Colonic mucosa (tissue), 4 donors: ENCODE measurements at regions not wholly inside any gene's neighbourhood (a gene's known extent, or its start where the extent isn't known, plus 50 kb on each side); places are given as distances from the start of the nearest gene placed in this dataset.
"Not testable (repeated sequence)": the region's sequence is repeated elsewhere in the genome, so short reads cannot be mapped to it uniquely, and the experiment has no call there.

Experiments used
- DNase-seq: peaks from one replicate; pipeline ENCODE4 v3.0.0-alpha.2; 2020
- H3K27ac ChIP-seq: fragments of 200-600 bp; one replicate; pipeline ENCODE4 v1.8.0; 2021
- H3K27me3 ChIP-seq: fragments of 200-600 bp; one replicate; pipeline ENCODE4 v1.8.0; 2021
- H3K36me3 ChIP-seq: fragments of 200-600 bp; one replicate; pipeline ENCODE4 v1.8.0; 2021
- H3K4me1 ChIP-seq: fragments of 200-600 bp; one replicate; pipeline ENCODE4 v1.8.0; 2021; ENCODE audit warnings: mild to moderate bottlenecking
- H3K4me3 ChIP-seq: fragments of 200-600 bp; one replicate; pipeline ENCODE4 v1.8.0; 2021
- H3K9ac ChIP-seq, 2 donors: one replicate each; pipeline ENCODE4 v1.7.0; 2013; ENCODE audit warnings: control low read depth in 2 of 2, low read depth in 2 of 2, low read length in 2 of 2
- H3K9me3 ChIP-seq: fragments of 200-600 bp; one replicate; pipeline ENCODE4 v1.8.0; 2021
- CTCF ChIP-seq: fragments of 200-600 bp; IDR thresholded peaks from one replicate; pipeline ENCODE4 v1.8.0; 2022; ENCODE audit warnings: antibody characterized with exemption, mild to moderate bottlenecking
- intact Hi-C: fragments of 100-400 bp; cut with DNase I; formaldehyde crosslinking; loops from one replicate; pipeline ENCODE4 v1.14.1; 2022
- donor health status: healthy.
- donor health status: DM: no; HTN: no; CAD: no.
- donor health status: DM: no; HTN: no; CAD: no.

- no peak for TF ChIP-seq CTCF
- no peaks in the 10 kb centered on the region for H3K9me3 ChIP-seq
- intact Hi-C loops = no loop called here
- no peaks in the 10 kb centered on the region for H3K36me3 ChIP-seq
- no peak for DNase-seq
- H3K4me3 ChIP-seq = no peak overlapping the region
- no peaks in the 10 kb centered on the region for H3K27me3 ChIP-seq
- no peak overlapping the region for H3K9ac ChIP-seq
- no peaks in the 10 kb centered on the region for H3K4me1 ChIP-seq
- H3K27ac ChIP-seq = no peak overlapping the region
These were observed 193.0 kb upstream of the DPYD start for GRCh38 chr1:98113811-98114210.

GRCh38 chr1:98112626-98113025, 191.8 kb upstream of the DPYD start:
- DNase-seq = no peak
- intact Hi-C loops = no loop called here
- Histone ChIP-seq H3K9ac (no peak overlapping the region), H3K36me3 (no peaks in the 10 kb centered on the region), H3K4me1 (no peaks in the 10 kb centered on the region), H3K9me3 (no peaks in the 10 kb centered on the region), H3K27ac (no peak overlapping the region), H3K27me3 (no peaks in the 10 kb centered on the region), H3K4me3 (no peak overlapping the region)
- TF ChIP-seq CTCF = no peak

GRCh38 chr1:98110674-98111073, 189.8 kb upstream of the DPYD start:
- H3K27ac ChIP-seq = no peak overlapping the region
- intact Hi-C loops = no loop called here
- H3K9me3 ChIP-seq = no peaks in the 10 kb centered on the region
- H3K9ac ChIP-seq = no peak overlapping the region
- TF ChIP-seq CTCF = no peak
- H3K27me3 ChIP-seq = no peaks in the 10 kb centered on the region
- H3K4me1 ChIP-seq = no peaks in the 10 kb centered on the region
- no peaks in the 10 kb centered on the region for H3K36me3 ChIP-seq
- no peak overlapping the region for H3K4me3 ChIP-seq
- no peak for DNase-seq

GRCh38 chr1:98108378-98108777, 187.5 kb upstream of the DPYD start:
- DNase-seq, H3K27me3 ChIP-seq, H3K36me3 ChIP-seq, intact Hi-C loops, H3K27ac ChIP-seq, H3K9me3 ChIP-seq, H3K4me1 ChIP-seq, H3K9ac ChIP-seq, H3K4me3 ChIP-seq: not testable (repeated sequence)

GRCh38 chr1:98107256-98107655, 186.4 kb upstream of the DPYD start:
- H3K4me1 ChIP-seq = no peaks in the 10 kb centered on the region
- TF ChIP-seq CTCF = no peak
- no peak overlapping the region for H3K4me3 ChIP-seq
- H3K36me3 ChIP-seq = no peaks in the 10 kb centered on the region
- no peaks in the 10 kb centered on the region for H3K27me3 ChIP-seq
- no peaks in the 10 kb centered on the region for H3K9me3 ChIP-seq
- no peak overlapping the region for H3K9ac ChIP-seq
- no peak for DNase-seq
- intact Hi-C loops = no loop called here
- no peak overlapping the region for H3K27ac ChIP-seq

- H3K9ac ChIP-seq = no peak overlapping the region
- no peak for TF ChIP-seq CTCF
These were observed 183.5 kb upstream of the DPYD start for GRCh38 chr1:98104289-98104688.

More at GRCh38 chr1:98104289-98104688, 183.5 kb upstream of the DPYD start:
- Histone ChIP-seq H3K9me3 (no peaks in the 10 kb centered on the region), H3K4me3 (no peak overlapping the region), H3K27me3 (no peaks in the 10 kb centered on the region), H3K36me3 (no peaks in the 10 kb centered on the region), H3K4me1 (no peaks in the 10 kb centered on the region), H3K27ac (no peak overlapping the region)
- intact Hi-C loops = no loop called here
- DNase-seq = no peak
